GM12875 (cell line): ENCODE measurements at regions not wholly inside any gene's neighbourhood (a gene's known extent, or its start where the extent isn't known, plus 50 kb on each side); places are given as distances from the start of the nearest gene placed in this dataset.

Experiments
- H3K4me3 ChIP-seq: one replicate; pipeline ENCODE4 v1.5.1; 2011; ENCODE audit warnings: low read depth, low read length, control low read depth
- TF ChIP-seq, protein P1 (sequence below): IDR thresholded peaks from 2 replicates; pipeline ENCODE4 v1.5.1; 2011; ENCODE audit warnings: low read depth, mild to moderate bottlenecking, control low read depth, inconsistent platforms, low read length, moderate library complexity, borderline replicate concordance; ENCODE audit not compliant: insufficient read depth

DNA sequence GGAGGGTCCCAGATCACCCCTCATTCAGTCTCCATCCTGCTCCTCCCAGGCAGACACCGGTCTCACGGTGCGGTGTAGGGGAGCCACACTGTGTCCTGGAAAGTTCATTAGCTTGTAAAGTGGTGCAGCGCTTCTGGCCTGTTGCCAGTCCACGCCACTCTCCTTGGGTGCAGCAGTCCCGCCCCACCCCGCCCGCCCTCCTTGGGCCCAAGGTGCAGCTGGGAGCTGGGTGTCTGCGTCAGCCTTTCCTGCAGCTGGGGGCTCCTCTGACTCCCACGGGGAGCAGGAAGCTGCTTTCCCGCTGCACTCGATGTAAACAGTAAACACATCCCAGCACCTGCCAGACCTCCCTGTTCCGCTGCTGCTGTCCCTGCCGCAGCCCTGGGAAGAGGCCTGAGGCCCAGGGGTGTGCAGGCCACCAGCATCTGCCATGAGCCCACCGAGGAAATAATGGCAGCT, 53.8 kb upstream of the ASB18 start:
- TF ChIP-seq, protein P1, sequence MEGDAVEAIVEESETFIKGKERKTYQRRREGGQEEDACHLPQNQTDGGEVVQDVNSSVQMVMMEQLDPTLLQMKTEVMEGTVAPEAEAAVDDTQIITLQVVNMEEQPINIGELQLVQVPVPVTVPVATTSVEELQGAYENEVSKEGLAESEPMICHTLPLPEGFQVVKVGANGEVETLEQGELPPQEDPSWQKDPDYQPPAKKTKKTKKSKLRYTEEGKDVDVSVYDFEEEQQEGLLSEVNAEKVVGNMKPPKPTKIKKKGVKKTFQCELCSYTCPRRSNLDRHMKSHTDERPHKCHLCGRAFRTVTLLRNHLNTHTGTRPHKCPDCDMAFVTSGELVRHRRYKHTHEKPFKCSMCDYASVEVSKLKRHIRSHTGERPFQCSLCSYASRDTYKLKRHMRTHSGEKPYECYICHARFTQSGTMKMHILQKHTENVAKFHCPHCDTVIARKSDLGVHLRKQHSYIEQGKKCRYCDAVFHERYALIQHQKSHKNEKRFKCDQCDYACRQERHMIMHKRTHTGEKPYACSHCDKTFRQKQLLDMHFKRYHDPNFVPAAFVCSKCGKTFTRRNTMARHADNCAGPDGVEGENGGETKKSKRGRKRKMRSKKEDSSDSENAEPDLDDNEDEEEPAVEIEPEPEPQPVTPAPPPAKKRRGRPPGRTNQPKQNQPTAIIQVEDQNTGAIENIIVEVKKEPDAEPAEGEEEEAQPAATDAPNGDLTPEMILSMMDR, result no peak

DNA sequence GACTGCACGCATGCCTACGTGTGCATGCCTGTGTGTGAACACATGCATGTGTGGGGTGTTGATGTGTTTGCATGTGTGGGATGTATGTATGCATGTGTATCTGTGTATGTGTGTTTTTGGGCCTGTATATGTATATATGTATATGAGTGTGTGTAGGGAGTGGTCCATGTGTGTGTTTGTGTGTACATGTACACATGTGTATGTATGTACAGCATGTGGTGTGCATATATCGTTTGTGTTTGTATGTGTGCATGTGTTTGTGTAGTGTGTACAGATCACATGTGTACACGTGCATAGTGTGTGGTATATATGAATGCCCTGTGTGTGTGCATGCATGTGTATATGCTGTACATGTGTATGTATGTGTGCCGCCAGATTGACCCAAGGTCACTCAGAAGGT, 54.2 kb upstream of the ASB18 start:
- TF ChIP-seq, protein P1, result no peak
- no peak overlapping the region for H3K4me3 ChIP-seq

More for the DNA sequence above, 53.8 kb upstream of the ASB18 start:
- H3K4me3 ChIP-seq, result no peak overlapping the region

GRCh38 chr2:236319036-236319435, 54.8 kb upstream of the ASB18 start:
- H3K4me3 ChIP-seq, result no peak overlapping the region
- TF ChIP-seq, protein P1, result 0 out of 2 replicates have a peak, but pooled peaks have one; percentile 17

GRCh38 chr2:236321415-236321814, 57.2 kb upstream of the ASB18 start:
- TF ChIP-seq, protein P1, result no peak
- H3K4me3 ChIP-seq, result no peak overlapping the region

DNA sequence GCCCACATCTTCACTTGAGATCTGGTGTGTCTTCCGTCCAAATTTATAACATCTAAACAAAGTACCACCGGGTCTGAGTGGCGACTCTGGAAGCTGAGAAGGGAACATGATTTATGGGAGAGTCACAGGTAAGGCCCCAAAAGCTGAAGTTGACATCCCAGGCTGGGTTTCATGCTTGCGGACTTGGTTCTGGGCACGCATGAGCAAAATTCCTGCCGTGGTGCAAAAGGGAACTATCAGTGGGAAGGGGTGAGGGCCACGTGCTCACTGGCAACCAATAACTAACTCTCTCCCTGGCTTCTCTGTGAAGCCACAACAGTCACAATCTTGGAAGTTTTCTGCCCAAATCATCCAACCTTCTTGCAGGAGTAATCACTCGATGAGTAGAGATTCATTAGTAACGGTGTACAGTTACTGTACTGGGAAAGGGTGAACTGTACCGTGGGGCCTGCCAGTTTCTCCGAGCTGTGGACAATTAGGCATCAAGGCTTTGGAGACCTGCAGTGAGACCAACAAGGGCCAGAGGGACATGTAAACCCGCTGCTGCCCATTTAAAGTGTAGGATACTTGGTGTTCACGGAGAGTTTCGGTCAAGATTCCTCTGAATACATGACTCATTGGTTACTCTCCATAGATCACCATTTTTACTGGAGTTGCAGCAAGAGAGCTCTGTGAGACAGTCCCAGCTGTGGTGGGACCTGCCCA, 69.4 kb upstream of the ASB18 start:
- TF ChIP-seq, protein P1, result no peak

DNA sequence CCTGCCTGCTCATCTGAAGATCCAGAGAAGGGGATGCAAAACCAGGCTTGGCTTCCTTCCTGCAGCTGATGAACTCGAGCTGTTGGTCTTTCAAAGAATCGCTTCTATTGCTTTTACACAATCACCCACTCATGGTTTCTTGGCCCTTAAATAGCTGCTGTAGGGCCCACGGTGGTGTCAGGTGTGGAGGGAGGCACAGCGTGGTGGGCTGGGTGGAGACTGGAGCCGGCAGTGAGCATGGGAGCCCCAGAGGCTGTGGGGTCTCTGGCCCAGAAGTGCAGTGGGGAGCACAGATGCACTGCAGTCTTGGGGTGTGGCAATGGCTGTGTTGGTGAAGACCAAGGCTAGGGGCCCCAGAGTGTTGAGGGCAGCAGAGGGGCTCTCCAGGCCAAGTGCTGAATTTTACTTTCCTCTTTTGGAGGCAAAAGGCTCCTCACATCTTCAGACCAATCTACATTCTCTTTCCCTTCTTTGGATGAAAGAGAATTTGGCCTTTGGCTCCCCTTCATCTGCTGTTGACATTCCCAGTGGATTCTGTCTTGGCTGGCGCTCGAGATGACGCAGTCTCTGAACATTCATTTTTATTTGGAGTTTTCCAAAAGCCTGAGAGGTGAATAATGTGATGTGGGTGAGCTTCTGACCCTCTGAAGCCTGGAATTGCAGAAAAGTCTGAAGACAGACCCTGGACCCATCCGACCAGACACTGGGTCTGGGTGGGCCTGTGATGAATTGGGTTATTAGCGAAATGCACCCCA, 70.1 kb upstream of the ASB18 start:
- no peak overlapping the region for H3K4me3 ChIP-seq

More for the DNA sequence above, 69.4 kb upstream of the ASB18 start:
- H3K4me3 ChIP-seq, result no peak overlapping the region

More for the DNA sequence above, 70.1 kb upstream of the ASB18 start:
- TF ChIP-seq, protein P1, result no peak
